ENCODE measurements at regions not wholly inside any gene's neighbourhood (a gene's known extent, or its start where the extent isn't known, plus 50 kb on each side); places are given as distances from the start of the nearest gene placed in this dataset.

DNA sequence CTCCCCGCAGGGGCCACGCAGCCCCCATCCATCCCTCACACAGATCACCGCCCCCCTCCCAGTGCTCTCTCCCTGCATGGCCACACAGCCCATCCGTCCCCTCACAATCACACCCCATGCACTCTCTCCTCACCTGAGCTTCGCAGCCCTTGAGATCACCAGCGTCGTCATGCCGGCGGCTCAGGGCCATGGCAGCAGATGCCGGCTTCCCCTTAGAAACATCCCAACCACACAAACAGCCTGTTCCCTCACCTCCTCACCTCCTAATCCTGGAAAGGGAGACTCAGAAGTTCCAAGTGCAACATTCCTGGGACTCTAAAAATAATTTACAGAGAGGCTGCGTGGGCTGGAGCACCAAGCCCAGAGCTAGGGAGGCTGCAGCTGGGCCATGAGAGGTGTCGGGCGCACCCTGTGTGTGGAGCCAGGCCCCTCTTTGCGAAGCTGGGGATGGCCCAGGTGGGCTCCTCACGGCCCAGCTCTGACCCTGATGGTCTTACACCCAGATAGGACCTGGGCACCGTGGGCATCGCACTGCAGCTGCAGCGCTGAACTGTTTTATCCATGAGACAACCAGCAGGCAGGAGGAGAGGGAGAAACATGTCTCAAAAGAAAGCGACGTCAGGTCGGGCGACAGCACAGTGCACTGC, 125.3 kb downstream of the DLL1 start:
- H3K4me2 ChIP-seq (ENCODE audit: low read length) = no peak overlapping the region
- H3K36me3 ChIP-seq (ENCODE audit: control insufficient read depth, low read length) = no peaks in the 10 kb centered on the region

DNA sequence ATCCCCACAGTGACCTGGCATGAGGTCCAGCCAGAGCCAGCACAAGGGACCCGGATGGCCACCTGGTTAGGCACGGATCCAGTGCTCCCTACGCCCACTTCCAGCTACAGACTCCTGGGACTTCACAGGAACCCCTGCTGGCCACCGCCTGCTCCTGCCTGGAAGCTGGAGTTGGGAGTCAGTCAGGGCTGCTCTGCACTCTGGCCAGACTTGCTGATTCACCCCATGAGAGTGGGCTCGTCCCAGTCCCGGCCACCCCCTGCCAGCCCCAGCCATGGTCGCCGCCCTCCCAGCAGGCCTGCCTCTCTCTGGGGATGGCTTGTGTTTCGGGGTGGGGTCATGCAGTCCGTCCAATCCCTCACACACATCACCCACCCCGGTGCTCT, 125.8 kb downstream of the DLL1 start:
- H3K27me3 ChIP-seq (ENCODE audit: control insufficient read depth, low read length) = no peaks in the 10 kb centered on the region
- no peaks in the 10 kb centered on the region for H3K79me2 ChIP-seq (ENCODE audit: control insufficient read depth, low read length)
- no peaks in the 10 kb centered on the region for H3F3A ChIP-seq (ENCODE audit: control insufficient read depth, insufficient read depth)
- H3K4me3 ChIP-seq (ENCODE audit: low read length) = no peak overlapping the region
- H4K20me1 ChIP-seq (ENCODE audit: control insufficient read depth, insufficient read depth, low read depth, low read length) = no peaks in the 10 kb centered on the region
- H3K4me1 ChIP-seq (ENCODE audit: control insufficient read depth, low read length) = no peaks in the 10 kb centered on the region
- H3K4me2 ChIP-seq (ENCODE audit: low read length) = no peak overlapping the region
- H3K9me3 ChIP-seq (ENCODE audit: control insufficient read depth, insufficient read depth, low read length) = peaks cover 54% of the 10 kb centered on the region; the same call in 1 of the 2 replicates
- H3K27ac ChIP-seq (ENCODE audit: low read depth, low read length) = no peak overlapping the region
- H3K9me2 ChIP-seq (replicated peaks; ENCODE audit: control insufficient read depth, low read length) = no peaks in the 10 kb centered on the region
- no peaks in the 10 kb centered on the region for H3K36me3 ChIP-seq (ENCODE audit: control insufficient read depth, low read length)
- TF ChIP-seq, protein P1, sequence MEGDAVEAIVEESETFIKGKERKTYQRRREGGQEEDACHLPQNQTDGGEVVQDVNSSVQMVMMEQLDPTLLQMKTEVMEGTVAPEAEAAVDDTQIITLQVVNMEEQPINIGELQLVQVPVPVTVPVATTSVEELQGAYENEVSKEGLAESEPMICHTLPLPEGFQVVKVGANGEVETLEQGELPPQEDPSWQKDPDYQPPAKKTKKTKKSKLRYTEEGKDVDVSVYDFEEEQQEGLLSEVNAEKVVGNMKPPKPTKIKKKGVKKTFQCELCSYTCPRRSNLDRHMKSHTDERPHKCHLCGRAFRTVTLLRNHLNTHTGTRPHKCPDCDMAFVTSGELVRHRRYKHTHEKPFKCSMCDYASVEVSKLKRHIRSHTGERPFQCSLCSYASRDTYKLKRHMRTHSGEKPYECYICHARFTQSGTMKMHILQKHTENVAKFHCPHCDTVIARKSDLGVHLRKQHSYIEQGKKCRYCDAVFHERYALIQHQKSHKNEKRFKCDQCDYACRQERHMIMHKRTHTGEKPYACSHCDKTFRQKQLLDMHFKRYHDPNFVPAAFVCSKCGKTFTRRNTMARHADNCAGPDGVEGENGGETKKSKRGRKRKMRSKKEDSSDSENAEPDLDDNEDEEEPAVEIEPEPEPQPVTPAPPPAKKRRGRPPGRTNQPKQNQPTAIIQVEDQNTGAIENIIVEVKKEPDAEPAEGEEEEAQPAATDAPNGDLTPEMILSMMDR (IDR thresholded peaks at IDR 0.05; ENCODE audit: low read depth, low read length, poor library complexity, severe bottlenecking) = no peak
- TF ChIP-seq EZH2phosphoT487 (IDR thresholded peaks at IDR 0.05; ENCODE audit: borderline replicate concordance, low read length) = no peak

More for the DNA sequence above, 125.3 kb downstream of the DLL1 start:
- H3K27me3 ChIP-seq (ENCODE audit: control insufficient read depth, low read length) = no peaks in the 10 kb centered on the region
- H3K27ac ChIP-seq (ENCODE audit: low read depth, low read length) = no peak overlapping the region
- TF ChIP-seq, protein P1 (IDR thresholded peaks at IDR 0.05; ENCODE audit: low read depth, low read length, poor library complexity, severe bottlenecking) = no peak
- H4K20me1 ChIP-seq (ENCODE audit: control insufficient read depth, insufficient read depth, low read depth, low read length) = no peaks in the 10 kb centered on the region
- peaks cover 51% of the 10 kb centered on the region; the same call in 1 of the 2 replicates for H3K9me3 ChIP-seq (ENCODE audit: control insufficient read depth, insufficient read depth, low read length)
- H3K4me3 ChIP-seq (ENCODE audit: low read length) = no peak overlapping the region
- H3K4me1 ChIP-seq (ENCODE audit: control insufficient read depth, low read length) = no peaks in the 10 kb centered on the region
- no peaks in the 10 kb centered on the region for H3F3A ChIP-seq (ENCODE audit: control insufficient read depth, insufficient read depth)
- H3K79me2 ChIP-seq (ENCODE audit: control insufficient read depth, low read length) = no peaks in the 10 kb centered on the region
- no peaks in the 10 kb centered on the region for H3K9me2 ChIP-seq (replicated peaks; ENCODE audit: control insufficient read depth, low read length)

DNA sequence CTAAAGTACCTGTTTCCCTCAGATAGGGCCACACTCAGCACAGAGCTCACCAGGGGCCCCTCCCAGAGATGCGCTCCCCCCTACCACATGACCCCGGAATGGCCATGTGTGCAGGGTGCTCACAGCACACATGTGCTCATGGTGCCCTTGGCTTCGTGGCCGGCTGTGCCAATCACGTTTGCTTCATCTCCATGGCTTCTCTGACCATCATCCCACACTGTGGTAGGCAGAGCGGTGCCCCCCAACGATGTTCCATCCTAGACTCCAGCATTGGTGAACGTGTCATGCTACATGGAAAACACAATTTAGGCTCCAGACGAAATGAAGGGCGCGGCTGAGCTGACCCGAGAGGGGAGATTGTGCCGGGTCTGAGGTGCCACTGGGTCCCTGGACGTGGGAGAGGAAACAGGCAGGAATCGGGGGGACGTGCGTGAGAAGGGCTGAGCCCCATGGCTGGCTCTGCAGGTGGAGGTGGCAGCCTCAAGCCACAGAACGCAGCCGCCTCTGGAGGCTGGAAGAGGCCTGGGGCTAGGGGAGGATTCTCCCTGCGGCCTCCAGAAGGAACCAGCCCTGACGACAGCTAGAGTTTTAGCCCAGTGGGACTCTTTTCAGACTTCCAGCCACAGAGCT, 126.5 kb downstream of the DLL1 start:
- H3K4me2 ChIP-seq (ENCODE audit: low read length) = no peak overlapping the region
- no peaks in the 10 kb centered on the region for H3K4me1 ChIP-seq (ENCODE audit: control insufficient read depth, low read length)
- H4K20me1 ChIP-seq (ENCODE audit: control insufficient read depth, insufficient read depth, low read depth, low read length) = no peaks in the 10 kb centered on the region

More for the DNA sequence above, 126.5 kb downstream of the DLL1 start:
- H3K9me2 ChIP-seq (replicated peaks; ENCODE audit: control insufficient read depth, low read length) = no peaks in the 10 kb centered on the region
- peaks cover 56% of the 10 kb centered on the region; the same call in 1 of the 2 replicates for H3K9me3 ChIP-seq (ENCODE audit: control insufficient read depth, insufficient read depth, low read length)
- H3K79me2 ChIP-seq (ENCODE audit: control insufficient read depth, low read length) = no peaks in the 10 kb centered on the region
- no peak overlapping the region for H3K4me3 ChIP-seq (ENCODE audit: low read length)
- no peaks in the 10 kb centered on the region for H3K27me3 ChIP-seq (ENCODE audit: control insufficient read depth, low read length)
- no peaks in the 10 kb centered on the region for H3K36me3 ChIP-seq (ENCODE audit: control insufficient read depth, low read length)
- H3F3A ChIP-seq (ENCODE audit: control insufficient read depth, insufficient read depth) = no peaks in the 10 kb centered on the region
- TF ChIP-seq, protein P1 (IDR thresholded peaks at IDR 0.05; ENCODE audit: low read depth, low read length, poor library complexity, severe bottlenecking) = no peak
- TF ChIP-seq EZH2phosphoT487 (IDR thresholded peaks at IDR 0.05; ENCODE audit: borderline replicate concordance, low read length) = no peak
- H3K27ac ChIP-seq (ENCODE audit: low read depth, low read length) = no peak overlapping the region
